Left lung (tissue), 4 donors: ENCODE measurements at regions not wholly inside any gene's neighbourhood (a gene's known extent, or its start where the extent isn't known, plus 50 kb on each side); places are given as distances from the start of the nearest gene placed in this dataset.

Experiments
- ATAC-seq: fragments of 200-7000 bp; cut with Tn5 transposase; one replicate; pipeline ENCODE4 v1.9.1; 2020; ENCODE audit warnings: moderate library complexity
- DNase-seq, 4 donors: peaks; one replicate each; pipeline ENCODE4 v3.0.0-alpha.2; 2013 to 2020
- H3K27ac ChIP-seq, 2 donors: fragments of 200-600 bp; sonication (generic) in 1 of 2; one replicate each; pipeline versions ENCODE4 v1.5.0 to v1.8.0; 2020 to 2021
- H3K27me3 ChIP-seq, 2 donors: fragments of 200-600 bp; sonication (generic) in 1 of 2; one replicate each; pipeline versions ENCODE4 v1.5.0 to v1.8.0; 2020 to 2021
- H3K36me3 ChIP-seq, 2 donors: fragments of 200-600 bp; sonication (generic) in 1 of 2; one replicate each; pipeline versions ENCODE4 v1.5.0 to v1.8.0; 2020 to 2021
- H3K4me1 ChIP-seq, 2 donors: fragments of 200-600 bp; one replicate each; pipeline ENCODE4 v1.8.0; 2021
- H3K4me3 ChIP-seq, 2 donors: fragments of 200-600 bp; sonication (generic) in 1 of 2; one replicate each; pipeline versions ENCODE4 v1.5.0 to v1.8.0; 2020 to 2021; ENCODE audit warnings: mild to moderate bottlenecking in 1 of 2
- H3K9me3 ChIP-seq, 2 donors: fragments of 200-600 bp; sonication (generic) in 1 of 2; one replicate each; pipeline versions ENCODE4 v1.5.0 to v1.8.0; 2020 to 2021
- intact Hi-C, 2 donors: fragments of 100-400 bp; cut with DNase I; formaldehyde crosslinking; loops; one replicate each; pipeline versions ENCODE4 v1.11.2 to v1.14.2; 2022
- TF ChIP-seq, protein P1 (sequence below), 2 donors: fragments of 200-600 bp; sonication (generic) in 1 of 2; IDR thresholded peaks; one replicate each; pipeline versions ENCODE4 v1.5.0 to v1.8.0; 2021; ENCODE audit warnings: antibody characterized with exemption in 2 of 2
- donor health status: DM: no; HTN: yes; CAD: no.
- donor health status: DM: no; HTN: no; CAD: no.

DNA sequence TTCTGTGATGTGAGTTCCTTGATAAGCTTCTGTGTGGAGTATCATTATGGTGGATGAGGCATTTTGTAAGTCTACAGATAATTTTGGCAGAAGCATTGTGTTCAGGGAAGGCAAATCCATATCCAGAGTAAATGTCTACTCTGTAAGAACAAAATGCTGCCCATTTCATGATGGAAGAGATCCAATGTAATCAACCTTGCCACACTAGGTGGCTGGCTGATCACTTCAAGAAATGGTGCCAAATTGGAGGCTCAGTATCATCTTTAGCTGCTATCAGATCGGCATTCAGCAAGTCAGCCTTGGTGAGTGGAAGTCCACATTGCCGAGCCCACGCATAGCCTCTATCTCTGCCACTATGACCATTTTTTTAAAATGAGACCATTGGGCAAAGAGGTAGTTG is 565.8 kb upstream of the USP24 start:
- Histone ChIP-seq H3K27me3 (no peaks in the 10 kb centered on the region), H3K4me1 (no peaks in the 10 kb centered on the region), H3K27ac (no peak overlapping the region), H3K4me3 (no peak overlapping the region), H3K36me3 (no peaks in the 10 kb centered on the region), H3K9me3 (peaks cover 0 to 2% of the 10 kb centered on the region in 2 donors)
- TF ChIP-seq, protein P1, sequence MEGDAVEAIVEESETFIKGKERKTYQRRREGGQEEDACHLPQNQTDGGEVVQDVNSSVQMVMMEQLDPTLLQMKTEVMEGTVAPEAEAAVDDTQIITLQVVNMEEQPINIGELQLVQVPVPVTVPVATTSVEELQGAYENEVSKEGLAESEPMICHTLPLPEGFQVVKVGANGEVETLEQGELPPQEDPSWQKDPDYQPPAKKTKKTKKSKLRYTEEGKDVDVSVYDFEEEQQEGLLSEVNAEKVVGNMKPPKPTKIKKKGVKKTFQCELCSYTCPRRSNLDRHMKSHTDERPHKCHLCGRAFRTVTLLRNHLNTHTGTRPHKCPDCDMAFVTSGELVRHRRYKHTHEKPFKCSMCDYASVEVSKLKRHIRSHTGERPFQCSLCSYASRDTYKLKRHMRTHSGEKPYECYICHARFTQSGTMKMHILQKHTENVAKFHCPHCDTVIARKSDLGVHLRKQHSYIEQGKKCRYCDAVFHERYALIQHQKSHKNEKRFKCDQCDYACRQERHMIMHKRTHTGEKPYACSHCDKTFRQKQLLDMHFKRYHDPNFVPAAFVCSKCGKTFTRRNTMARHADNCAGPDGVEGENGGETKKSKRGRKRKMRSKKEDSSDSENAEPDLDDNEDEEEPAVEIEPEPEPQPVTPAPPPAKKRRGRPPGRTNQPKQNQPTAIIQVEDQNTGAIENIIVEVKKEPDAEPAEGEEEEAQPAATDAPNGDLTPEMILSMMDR (IDR thresholded peaks at IDR 0.05) = no peak
- intact Hi-C loops = no loop called here
- ATAC-seq (no peak), DNase-seq (no peak)

DNA sequence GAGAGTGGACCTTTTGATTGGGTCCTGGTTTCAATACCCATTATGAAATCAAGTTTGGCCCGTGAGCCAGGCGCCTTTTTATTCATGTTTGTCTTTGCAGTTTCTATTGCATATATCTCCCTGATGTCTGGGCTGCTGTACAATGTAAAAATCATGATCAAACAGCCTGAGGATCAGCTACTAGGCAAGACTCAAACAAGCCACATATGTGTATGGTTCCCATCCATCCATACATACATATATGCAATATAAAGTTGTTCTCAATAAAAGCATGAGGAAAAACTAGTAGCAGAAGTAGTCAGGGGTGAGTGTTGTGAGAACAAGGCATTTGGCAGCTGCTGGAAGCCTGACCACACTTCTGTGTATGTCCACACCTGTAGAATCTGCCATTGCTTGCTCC is 562.4 kb upstream of the USP24 start:
- intact Hi-C loops = no loop called here
- ATAC-seq = no peak
- TF ChIP-seq, protein P1 (IDR thresholded peaks at IDR 0.05) = no peak

DNA sequence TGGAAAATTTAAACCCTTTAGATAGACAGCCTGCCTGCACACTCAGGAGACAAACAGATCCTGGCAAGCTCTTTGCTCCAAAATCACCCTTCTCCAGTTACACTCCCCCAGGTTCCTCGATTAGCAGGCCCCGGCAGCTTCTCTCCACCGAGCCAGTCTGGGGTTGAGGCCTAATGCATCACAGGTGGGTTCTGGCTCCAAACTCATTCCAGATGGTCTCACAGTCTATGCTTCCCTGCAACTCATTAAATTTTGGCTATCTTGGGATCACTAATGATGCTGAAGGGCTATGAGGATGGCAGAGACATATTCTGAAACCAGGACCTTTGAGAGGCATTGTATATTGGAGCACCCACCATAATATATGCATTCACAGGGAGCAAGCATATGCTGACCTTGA is 559.8 kb upstream of the USP24 start:
- ATAC-seq (no peak), DNase-seq (no peak)
- intact Hi-C loops = no loop called here
- no peak overlapping the region for H3K27ac ChIP-seq
- no peaks in the 10 kb centered on the region for H3K27me3 ChIP-seq
- H3K4me1 ChIP-seq = no peaks in the 10 kb centered on the region
- H3K9me3 ChIP-seq = peaks cover 0 to 7% of the 10 kb centered on the region in 2 donors
- no peak overlapping the region for H3K4me3 ChIP-seq
- H3K36me3 ChIP-seq = no peaks in the 10 kb centered on the region
- TF ChIP-seq, protein P1 (IDR thresholded peaks at IDR 0.05) = no peak

More for the DNA sequence above, 562.4 kb upstream of the USP24 start:
- no peak overlapping the region for H3K4me3 ChIP-seq
- H3K36me3 ChIP-seq = no peaks in the 10 kb centered on the region
- H3K4me1 ChIP-seq = no peaks in the 10 kb centered on the region
- H3K27me3 ChIP-seq = no peaks in the 10 kb centered on the region
- peaks cover 0 to 9% of the 10 kb centered on the region in 2 donors for H3K9me3 ChIP-seq
- H3K27ac ChIP-seq = no peak overlapping the region
- DNase-seq = no peak

DNA sequence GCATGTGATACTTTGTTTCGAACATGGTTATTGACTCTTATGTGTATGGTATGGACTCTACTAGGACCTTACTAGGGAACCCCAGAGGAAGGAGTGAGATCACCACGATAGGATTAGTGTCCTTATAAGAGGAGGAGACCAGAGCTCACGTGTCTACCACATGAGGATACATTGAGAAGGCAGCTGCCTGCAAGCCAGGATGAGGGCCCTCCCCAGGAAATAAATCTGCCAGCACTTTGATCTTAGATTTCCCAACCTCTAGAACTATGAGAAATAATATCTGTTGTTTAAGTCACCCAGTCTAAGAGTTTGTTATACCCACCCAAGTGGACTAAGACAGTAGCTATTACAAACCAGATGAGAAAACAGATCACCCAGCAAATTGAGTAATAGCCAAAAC is 559.3 kb upstream of the USP24 start:
- Histone ChIP-seq H3K4me3 (no peak overlapping the region), H3K9me3 (peaks cover 0 to 7% of the 10 kb centered on the region in 2 donors), H3K27me3 (no peaks in the 10 kb centered on the region), H3K27ac (no peak overlapping the region), H3K4me1 (no peaks in the 10 kb centered on the region), H3K36me3 (no peaks in the 10 kb centered on the region)
- intact Hi-C loops = no loop called here
- ATAC-seq (no peak), DNase-seq (no peak)
- TF ChIP-seq, protein P1 (IDR thresholded peaks at IDR 0.05) = no peak

DNA sequence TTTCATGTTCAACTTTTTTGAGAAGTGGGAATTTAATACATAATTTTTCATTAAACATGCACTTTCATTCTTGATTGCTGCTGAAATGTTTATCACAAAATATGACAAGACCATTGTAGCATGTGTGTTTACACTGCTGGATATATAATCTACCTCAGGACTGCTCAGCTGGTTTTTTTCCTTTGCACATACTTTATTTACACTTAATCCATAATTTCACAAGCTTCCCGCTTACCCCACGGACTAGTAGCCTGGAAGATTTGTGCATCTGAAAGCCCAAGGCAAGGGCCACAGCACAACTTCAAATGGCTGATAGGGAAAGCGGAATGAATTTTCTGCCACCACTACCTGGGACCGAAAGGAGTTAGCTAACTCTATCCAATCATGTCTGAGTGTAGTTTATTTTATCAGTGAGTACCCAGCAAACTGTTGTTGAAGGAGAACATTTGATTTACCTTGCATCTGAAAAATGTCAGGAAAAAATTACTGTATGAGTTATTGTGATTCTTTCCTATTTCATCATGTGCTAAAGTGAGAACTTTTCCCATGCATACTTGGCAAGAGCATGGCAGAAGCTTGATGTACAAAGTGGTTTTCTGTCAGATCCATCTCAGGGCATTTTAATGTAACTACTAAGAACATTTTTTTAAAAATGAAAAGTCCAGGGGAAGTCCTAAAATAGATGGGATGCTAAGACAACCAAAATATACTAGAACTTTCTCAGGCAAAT is 558.2 kb upstream of the USP24 start:
- ATAC-seq = no peak
- peaks cover 0 to 10% of the 10 kb centered on the region in 2 donors for H3K9me3 ChIP-seq
- TF ChIP-seq, protein P1 (IDR thresholded peaks at IDR 0.05) = no peak
- H3K27ac ChIP-seq = no peak overlapping the region
- H3K4me3 ChIP-seq = no peak overlapping the region
- intact Hi-C loops = no loop called here
- H3K4me1 ChIP-seq = no peaks in the 10 kb centered on the region
- peak in 2 of 4 donors; percentile 87 for DNase-seq
- no peaks in the 10 kb centered on the region for H3K36me3 ChIP-seq
- no peaks in the 10 kb centered on the region for H3K27me3 ChIP-seq
